ENCODE measurements at regions not wholly inside any gene's neighbourhood (a gene's known extent, or its start where the extent isn't known, plus 50 kb on each side); places are given as distances from the start of the nearest gene placed in this dataset.
A peak's percentile ranks its signal among the peaks of the same experiment; 100 is the strongest.

- Histone ChIP-seq H3K9me3 (ENCODE audit: low read depth, low read length) (no peaks in the 10 kb centered on the region), H3K36me3 (ENCODE audit: insufficient read depth, low read length) (no peaks in the 10 kb centered on the region), H2AFZ (ENCODE audit: low read length) (no peak overlapping the region), H3K79me2 (ENCODE audit: insufficient read depth, low read length) (no peaks in the 10 kb centered on the region), H3K27me3 (ENCODE audit: insufficient read depth, low read length) (no peaks in the 10 kb centered on the region), H4K20me1 (ENCODE audit: insufficient read depth, low read length) (no peaks in the 10 kb centered on the region), H3K4me2 (ENCODE audit: insufficient read depth, low read length) (no peak overlapping the region), H3K4me1 (ENCODE audit: insufficient read depth, low read length) (no peaks in the 10 kb centered on the region), H3K4me3 (ENCODE audit: insufficient read depth, low read length) (no peak overlapping the region), H3K27ac (ENCODE audit: low read depth, low read length) (no peak overlapping the region)
- no peak for TF ChIP-seq CTCF (IDR thresholded peaks at IDR 0.05; ENCODE audit: extremely low read depth, low read depth, low read length)
- DNase-seq (ENCODE audit: insufficient read length, low spot score, missing footprints) = no peak
Observed at GRCh38 chrX:42680666-42681065, 97.3 kb downstream of the PPP1R2C start.

DNA sequence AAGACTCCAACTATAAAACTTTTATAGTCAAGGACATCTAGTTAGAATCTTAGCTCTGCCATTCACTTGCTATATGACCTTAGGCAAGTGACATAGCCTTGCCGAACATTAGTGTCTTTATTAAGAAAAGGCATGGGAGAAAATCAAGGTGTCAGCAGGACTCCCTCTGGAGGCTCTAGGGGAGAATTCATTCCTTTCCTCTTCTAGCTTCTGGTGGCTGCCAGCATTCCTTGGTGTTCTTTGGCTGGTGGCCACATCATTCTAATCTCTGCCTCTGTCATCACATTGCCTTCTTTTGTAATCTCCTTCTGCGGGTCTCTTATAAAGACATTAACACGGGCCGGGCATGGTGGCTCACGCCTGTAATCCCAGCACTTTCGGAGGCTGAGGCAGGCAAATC lies 99.8 kb downstream of the PPP1R2C start:
- Histone ChIP-seq H3K27ac (ENCODE audit: low read depth, low read length) (no peak overlapping the region), H3K79me2 (ENCODE audit: insufficient read depth, low read length) (no peaks in the 10 kb centered on the region), H3K4me3 (ENCODE audit: insufficient read depth, low read length) (no peak overlapping the region), H3K36me3 (ENCODE audit: insufficient read depth, low read length) (no peaks in the 10 kb centered on the region), H3K27me3 (ENCODE audit: insufficient read depth, low read length) (no peaks in the 10 kb centered on the region), H3K9me3 (ENCODE audit: low read depth, low read length) (no peaks in the 10 kb centered on the region), H3K4me1 (ENCODE audit: insufficient read depth, low read length) (no peaks in the 10 kb centered on the region), H3K4me2 (ENCODE audit: insufficient read depth, low read length) (no peak overlapping the region), H4K20me1 (ENCODE audit: insufficient read depth, low read length) (no peaks in the 10 kb centered on the region), H2AFZ (ENCODE audit: low read length) (no peak overlapping the region)
- TF ChIP-seq CTCF (IDR thresholded peaks at IDR 0.05; ENCODE audit: extremely low read depth, low read depth, low read length) = peak; percentile 27
- no peak for DNase-seq (ENCODE audit: insufficient read length, low spot score, missing footprints)

DNA sequence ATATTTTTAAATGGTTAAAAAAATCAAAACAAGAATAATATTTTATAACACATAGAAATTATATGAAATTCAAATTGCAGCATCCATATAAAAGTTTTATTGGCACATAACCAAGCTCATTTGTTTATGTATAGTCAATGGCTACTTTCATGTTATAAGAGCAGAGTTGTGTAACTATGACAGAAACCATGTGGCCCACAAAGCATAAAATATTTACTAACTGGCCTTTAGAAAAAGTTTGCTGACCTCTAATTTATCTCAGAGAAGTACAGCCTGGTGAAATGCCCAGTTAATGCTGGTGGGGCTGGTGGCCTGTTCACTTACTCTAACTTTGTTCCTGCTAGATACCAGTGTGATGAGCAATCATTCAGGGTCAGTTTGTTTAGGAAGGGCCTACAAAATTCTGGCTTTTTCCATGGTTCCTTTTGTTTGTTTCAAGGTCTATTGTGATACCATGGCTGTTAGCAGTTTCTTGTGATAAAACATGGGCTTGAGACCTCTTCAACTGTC lies 104.6 kb downstream of the PPP1R2C start:
- Histone ChIP-seq H3K4me3 (ENCODE audit: insufficient read depth, low read length) (no peak overlapping the region), H3K36me3 (ENCODE audit: insufficient read depth, low read length) (no peaks in the 10 kb centered on the region), H3K27ac (ENCODE audit: low read depth, low read length) (no peak overlapping the region), H3K4me2 (ENCODE audit: insufficient read depth, low read length) (no peak overlapping the region), H3K27me3 (ENCODE audit: insufficient read depth, low read length) (no peaks in the 10 kb centered on the region), H2AFZ (ENCODE audit: low read length) (no peak overlapping the region), H3K79me2 (ENCODE audit: insufficient read depth, low read length) (no peaks in the 10 kb centered on the region), H3K9me3 (ENCODE audit: low read depth, low read length) (no peaks in the 10 kb centered on the region), H3K4me1 (ENCODE audit: insufficient read depth, low read length) (no peaks in the 10 kb centered on the region), H4K20me1 (ENCODE audit: insufficient read depth, low read length) (no peaks in the 10 kb centered on the region)
- no peak for TF ChIP-seq CTCF (IDR thresholded peaks at IDR 0.05; ENCODE audit: extremely low read depth, low read depth, low read length)
- DNase-seq (ENCODE audit: insufficient read length, low spot score, missing footprints) = no peak

DNA sequence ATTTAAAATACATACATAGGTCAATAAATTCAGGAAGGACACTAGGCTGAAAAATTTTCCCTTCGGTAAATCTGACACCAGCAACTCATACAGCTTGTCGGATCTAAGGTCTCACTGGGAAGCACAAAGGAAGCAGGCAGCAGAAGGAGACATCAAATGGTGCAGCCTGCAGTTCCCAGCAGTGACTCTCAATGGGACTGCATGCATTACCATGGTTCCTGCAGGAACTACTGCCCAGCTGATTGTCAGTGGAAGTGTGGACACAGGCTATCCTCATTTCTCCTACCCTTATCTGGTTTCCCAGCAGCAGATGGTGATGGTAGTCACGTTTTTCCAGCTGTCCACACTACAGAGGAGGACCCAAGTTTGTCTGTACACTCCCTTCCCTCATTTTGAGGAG lies 113.3 kb downstream of the PPP1R2C start:
- no peak for DNase-seq (ENCODE audit: insufficient read length, low spot score, missing footprints)
- Histone ChIP-seq H4K20me1 (ENCODE audit: insufficient read depth, low read length) (no peaks in the 10 kb centered on the region), H3K79me2 (ENCODE audit: insufficient read depth, low read length) (no peaks in the 10 kb centered on the region), H3K4me3 (ENCODE audit: insufficient read depth, low read length) (no peak overlapping the region), H3K27ac (ENCODE audit: low read depth, low read length) (no peak overlapping the region), H3K36me3 (ENCODE audit: insufficient read depth, low read length) (no peaks in the 10 kb centered on the region), H3K9me3 (ENCODE audit: low read depth, low read length) (no peaks in the 10 kb centered on the region), H3K27me3 (ENCODE audit: insufficient read depth, low read length) (no peaks in the 10 kb centered on the region), H3K4me2 (ENCODE audit: insufficient read depth, low read length) (no peak overlapping the region), H3K4me1 (ENCODE audit: insufficient read depth, low read length) (no peaks in the 10 kb centered on the region), H2AFZ (ENCODE audit: low read length) (no peak overlapping the region)
- no peak for TF ChIP-seq CTCF (IDR thresholded peaks at IDR 0.05; ENCODE audit: extremely low read depth, low read depth, low read length)

All from osteoblast (primary cell).